BE2C (cell line): ENCODE measurements at regions not wholly inside any gene's neighbourhood (a gene's known extent, or its start where the extent isn't known, plus 50 kb on each side); places are given as distances from the start of the nearest gene placed in this dataset.

Experiments used
- DNase-seq: peaks from one replicate; pipeline ENCODE4 v3.0.0-alpha.2; 2020
- H3K27me3 ChIP-seq: fragments of 250-450 bp; sonication (Bioruptor Pico); 2 replicates; pipeline ENCODE4 v1.5.1; 2020; ENCODE audit warnings: mild to moderate bottlenecking
- H3K36me3 ChIP-seq: fragments of 250-450 bp; sonication (Bioruptor Pico); 2 replicates; pipeline ENCODE4 v1.5.1; 2020; ENCODE audit warnings: mild to moderate bottlenecking
- H3K4me1 ChIP-seq: fragments of 250-450 bp; sonication (Bioruptor Pico); 2 replicates; pipeline ENCODE4 v1.5.1; 2020
- H3K4me3 ChIP-seq: 2 replicates; pipeline ENCODE4 v1.5.1; 2011; ENCODE audit warnings: low read depth, low read length
- H3K9me3 ChIP-seq: fragments of 250-450 bp; sonication (Bioruptor Pico); 2 replicates; pipeline ENCODE4 v1.5.1; 2020
- CTCF ChIP-seq: IDR thresholded peaks from 2 replicates; pipeline ENCODE4 v1.5.1; 2012; ENCODE audit warnings: mild to moderate bottlenecking, low read depth, low read length

- no peaks in the 10 kb centered on the region for H3K9me3 ChIP-seq
- no peak overlapping the region for H3K4me3 ChIP-seq
- TF ChIP-seq CTCF: no peak
- no peaks in the 10 kb centered on the region for H3K36me3 ChIP-seq
- peaks cover 12% of the 10 kb centered on the region; the same call in 1 of the 2 replicates for H3K27me3 ChIP-seq
- DNase-seq: no peak
- H3K4me1 ChIP-seq: no peaks in the 10 kb centered on the region
Observed at GRCh38 chr2:220041447-220041846, 414.0 kb downstream of the SLC4A3 start.

GRCh38 chr2:220043155-220043989, 415.9 kb downstream of the SLC4A3 start:
- H3K4me3 ChIP-seq: no peak overlapping the region
- H3K9me3 ChIP-seq: no peaks in the 10 kb centered on the region
- H3K4me1 ChIP-seq: no peaks in the 10 kb centered on the region
- DNase-seq: no peak
- peaks cover 12% of the 10 kb centered on the region; the same call in 1 of the 2 replicates for H3K27me3 ChIP-seq
- no peak for TF ChIP-seq CTCF
- no peaks in the 10 kb centered on the region for H3K36me3 ChIP-seq

- no peak for TF ChIP-seq CTCF
- Histone ChIP-seq H3K27me3 (peaks cover 12% of the 10 kb centered on the region; the same call in 1 of the 2 replicates), H3K4me3 (no peak overlapping the region), H3K4me1 (no peaks in the 10 kb centered on the region), H3K36me3 (no peaks in the 10 kb centered on the region), H3K9me3 (no peaks in the 10 kb centered on the region)
- DNase-seq: no peak
Observed at GRCh38 chr2:220043990-220044335, 416.5 kb downstream of the SLC4A3 start.

GRCh38 chr2:220044383-220044782, 417.0 kb downstream of the SLC4A3 start:
- Histone ChIP-seq H3K4me3 (no peak overlapping the region), H3K27me3 (peaks cover 12% of the 10 kb centered on the region; the same call in 1 of the 2 replicates), H3K36me3 (no peaks in the 10 kb centered on the region), H3K4me1 (no peaks in the 10 kb centered on the region), H3K9me3 (no peaks in the 10 kb centered on the region)
- no peak for DNase-seq
- no peak for TF ChIP-seq CTCF

GRCh38 chr2:220046507-220046906, 419.1 kb downstream of the SLC4A3 start:
- H3K4me3 ChIP-seq: no peak overlapping the region
- no peaks in the 10 kb centered on the region for H3K36me3 ChIP-seq
- no peak for TF ChIP-seq CTCF
- H3K9me3 ChIP-seq: no peaks in the 10 kb centered on the region
- H3K4me1 ChIP-seq: no peaks in the 10 kb centered on the region
- no peak for DNase-seq
- peaks cover 5% of the 10 kb centered on the region; the same call in 1 of the 2 replicates for H3K27me3 ChIP-seq

GRCh38 chr2:220051716-220052115, 424.3 kb downstream of the SLC4A3 start:
- Histone ChIP-seq H3K4me1 (no peaks in the 10 kb centered on the region), H3K36me3 (no peaks in the 10 kb centered on the region), H3K4me3 (no peak overlapping the region), H3K27me3 (no peaks in the 10 kb centered on the region), H3K9me3 (no peaks in the 10 kb centered on the region)
- DNase-seq: no peak
- TF ChIP-seq CTCF: no peak
